NB4 (cell line): ENCODE measurements at regions not wholly inside any gene's neighbourhood (a gene's known extent, or its start where the extent isn't known, plus 50 kb on each side); places are given as distances from the start of the nearest gene placed in this dataset.

ENCODE experiments used
- CTCF ChIP-seq: IDR thresholded peaks from one replicate; pipeline ENCODE4 v1.5.1; 2012; ENCODE audit warnings: low read depth, low read length
- MYC ChIP-seq: IDR thresholded peaks from 2 replicates; pipeline ENCODE4 v1.6.1; 2011; ENCODE audit warnings: low read depth, low read length
- POLR2A ChIP-seq: IDR thresholded peaks from 2 replicates; pipeline ENCODE4 v1.6.1; 2011; ENCODE audit warnings: mild to moderate bottlenecking; ENCODE audit not compliant: insufficient read length; ENCODE audit errors: extremely low read depth

GRCh38 chr10:125424191-125424847 lies 258.6 kb downstream of the TEX36 start:
- TF ChIP-seq CTCF (no peak), POLR2A (no peak), MYC (no peak)
